SKM-1 (cell line): ENCODE measurements at regions not wholly inside any gene's neighbourhood (a gene's known extent, or its start where the extent isn't known, plus 50 kb on each side); places are given as distances from the start of the nearest gene placed in this dataset.
A peak's percentile ranks its signal among the peaks of the same experiment; 100 is the strongest.
"Not testable (repeated sequence)": the region's sequence is repeated elsewhere in the genome, so short reads cannot be mapped to it uniquely, and the experiment has no call there.

Experiments
- DNase-seq: peaks from one replicate; lab custom pipeline; 2025; ENCODE audit not compliant: unreplicated experiment; lab: John Stamatoyannopoulos, UW

- peak; percentile 100 for DNase-seq
Observed at GRCh38 chr5:44051591-44051990, 337.6 kb downstream of the FGF10 start.

GRCh38 chr5:44048276-44048984 is 340.8 kb downstream of the FGF10 start:
- no peak for DNase-seq

- no peak for DNase-seq
Observed at GRCh38 chr5:44046619-44047364, 342.4 kb downstream of the FGF10 start.

GRCh38 chr5:44044549-44044948 is 344.7 kb downstream of the FGF10 start:
- not testable (repeated sequence) for DNase-seq

GRCh38 chr5:44028226-44028625 is 361.0 kb downstream of the FGF10 start:
- no peak for DNase-seq

- DNase-seq: no peak
Observed at GRCh38 chr5:44022622-44023021, 366.6 kb downstream of the FGF10 start.

- no peak for DNase-seq
Observed at GRCh38 chr5:44011518-44011917, 377.7 kb downstream of the FGF10 start.

GRCh38 chr5:44002381-44002901 is 386.8 kb downstream of the FGF10 start:
- DNase-seq: no peak

GRCh38 chr5:44001675-44002380 is 387.4 kb downstream of the FGF10 start:
- no peak for DNase-seq

GRCh38 chr5:44001236-44001635 is 388.0 kb downstream of the FGF10 start:
- no peak for DNase-seq

- no peak for DNase-seq
Observed at GRCh38 chr5:43997647-43998272, 391.5 kb downstream of the FGF10 start.

GRCh38 chr5:43996221-43996620 is 393.0 kb downstream of the FGF10 start:
- no peak for DNase-seq

GRCh38 chr5:43994352-43994708 is 391.4 kb downstream of the NNT start:
- DNase-seq: no peak

- no peak for DNase-seq
Observed at GRCh38 chr5:43993634-43994351, 390.8 kb downstream of the NNT start.

GRCh38 chr5:43985411-43985810 is 382.4 kb downstream of the NNT start:
- no peak for DNase-seq

GRCh38 chr5:43981556-43981955 is 378.6 kb downstream of the NNT start:
- DNase-seq: no peak

GRCh38 chr5:43973908-43974307 is 370.9 kb downstream of the NNT start:
- no peak for DNase-seq

- DNase-seq: no peak
Observed at GRCh38 chr5:43973318-43973717, 370.3 kb downstream of the NNT start.

GRCh38 chr5:43967165-43967564 is 364.2 kb downstream of the NNT start:
- no peak for DNase-seq

- no peak for DNase-seq
Observed at GRCh38 chr5:43959144-43959543, 356.2 kb downstream of the NNT start.

GRCh38 chr5:43947935-43948334 is 345.0 kb downstream of the NNT start:
- no peak for DNase-seq
